ENCODE measurements at regions not wholly inside any gene's neighbourhood (a gene's known extent, or its start where the extent isn't known, plus 50 kb on each side); places are given as distances from the start of the nearest gene placed in this dataset.

DNA sequence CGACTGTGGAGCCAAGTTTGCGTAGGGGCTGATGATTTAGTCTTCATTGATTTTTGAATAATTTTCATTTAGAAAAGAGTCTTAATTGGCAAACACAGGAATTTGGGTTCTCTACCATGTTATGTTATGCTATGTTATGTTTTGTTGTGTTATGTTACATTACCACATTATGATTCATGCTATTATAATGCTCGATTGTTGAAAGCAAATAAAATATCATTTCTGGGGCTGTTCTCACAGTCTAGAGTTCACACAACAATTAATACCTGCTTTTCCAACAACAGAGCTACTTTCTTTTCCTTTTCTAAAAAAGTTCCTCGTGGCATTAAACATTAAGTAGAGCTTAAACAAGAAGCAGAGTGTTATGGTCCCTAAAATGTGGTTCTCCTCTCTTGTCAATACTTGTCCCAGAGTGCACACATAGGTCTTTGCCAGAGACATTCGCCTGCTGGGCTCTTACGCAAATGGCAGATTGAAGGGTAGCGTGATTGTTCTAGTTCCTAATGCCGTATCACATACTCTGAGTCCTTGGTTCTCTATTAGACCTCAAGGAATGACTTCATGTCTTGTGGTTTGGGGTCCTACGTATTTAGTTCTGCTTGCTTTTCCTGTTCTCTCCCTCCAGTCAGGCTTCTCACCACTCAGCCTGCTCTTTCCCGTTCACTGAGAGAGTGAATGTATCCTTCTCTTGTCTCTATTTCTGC, 370.3 kb downstream of the CD109 start:
- DNase-seq (ENCODE audit: extremely low spot score in 2 of 2) = no peak
- no peaks in the 10 kb centered on the region for H3K9me3 ChIP-seq
- H3K27me3 ChIP-seq = no peaks in the 10 kb centered on the region
- no peaks in the 10 kb centered on the region for H3K36me3 ChIP-seq
- intact Hi-C loops (cut with DNase I) = no loop called here
- H3K27ac ChIP-seq = no peak overlapping the region
- H3K4me3 ChIP-seq = no peak overlapping the region
- TF ChIP-seq POLR2AphosphoS5 (IDR thresholded peaks at IDR 0.05; ENCODE audit: insufficient read depth in 1 of 2, low read depth in 1 of 2) = no peak
- TF ChIP-seq POLR2A (IDR thresholded peaks at IDR 0.05) = no peak
- TF ChIP-seq, protein P1, sequence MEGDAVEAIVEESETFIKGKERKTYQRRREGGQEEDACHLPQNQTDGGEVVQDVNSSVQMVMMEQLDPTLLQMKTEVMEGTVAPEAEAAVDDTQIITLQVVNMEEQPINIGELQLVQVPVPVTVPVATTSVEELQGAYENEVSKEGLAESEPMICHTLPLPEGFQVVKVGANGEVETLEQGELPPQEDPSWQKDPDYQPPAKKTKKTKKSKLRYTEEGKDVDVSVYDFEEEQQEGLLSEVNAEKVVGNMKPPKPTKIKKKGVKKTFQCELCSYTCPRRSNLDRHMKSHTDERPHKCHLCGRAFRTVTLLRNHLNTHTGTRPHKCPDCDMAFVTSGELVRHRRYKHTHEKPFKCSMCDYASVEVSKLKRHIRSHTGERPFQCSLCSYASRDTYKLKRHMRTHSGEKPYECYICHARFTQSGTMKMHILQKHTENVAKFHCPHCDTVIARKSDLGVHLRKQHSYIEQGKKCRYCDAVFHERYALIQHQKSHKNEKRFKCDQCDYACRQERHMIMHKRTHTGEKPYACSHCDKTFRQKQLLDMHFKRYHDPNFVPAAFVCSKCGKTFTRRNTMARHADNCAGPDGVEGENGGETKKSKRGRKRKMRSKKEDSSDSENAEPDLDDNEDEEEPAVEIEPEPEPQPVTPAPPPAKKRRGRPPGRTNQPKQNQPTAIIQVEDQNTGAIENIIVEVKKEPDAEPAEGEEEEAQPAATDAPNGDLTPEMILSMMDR (IDR thresholded peaks at IDR 0.05) = no peak
- H3K4me1 ChIP-seq = no peaks in the 10 kb centered on the region

GRCh38 chr6:74065705-74066104, 369.7 kb downstream of the CD109 start:
- Histone ChIP-seq H3K27ac (no peak overlapping the region), H3K9me3 (no peaks in the 10 kb centered on the region), H3K4me1 (no peaks in the 10 kb centered on the region), H3K27me3 (no peaks in the 10 kb centered on the region), H3K4me3 (no peak overlapping the region), H3K36me3 (no peaks in the 10 kb centered on the region)
- intact Hi-C loops (cut with DNase I) = no loop called here
- TF ChIP-seq POLR2AphosphoS5 (IDR thresholded peaks at IDR 0.05; ENCODE audit: insufficient read depth in 1 of 2, low read depth in 1 of 2) = no peak
- TF ChIP-seq, protein P1 (IDR thresholded peaks at IDR 0.05) = no peak
- TF ChIP-seq POLR2A (IDR thresholded peaks at IDR 0.05) = no peak
- no peak for DNase-seq (ENCODE audit: extremely low spot score in 2 of 2)

- intact Hi-C loops (cut with DNase I) = no loop called here
- Histone ChIP-seq H3K27me3 (no peaks in the 10 kb centered on the region), H3K9me3 (no peaks in the 10 kb centered on the region), H3K36me3 (no peaks in the 10 kb centered on the region), H3K27ac (no peak overlapping the region), H3K4me1 (no peaks in the 10 kb centered on the region), H3K4me3 (no peak overlapping the region)
- TF ChIP-seq, protein P1 (IDR thresholded peaks at IDR 0.05) = no peak
- TF ChIP-seq POLR2AphosphoS5 (IDR thresholded peaks at IDR 0.05; ENCODE audit: insufficient read depth in 1 of 2, low read depth in 1 of 2) (no peak), POLR2A (IDR thresholded peaks at IDR 0.05) (no peak)
- no peak for DNase-seq (ENCODE audit: extremely low spot score in 2 of 2)
Observed at GRCh38 chr6:74063391-74063790, 367.4 kb downstream of the CD109 start.

DNA sequence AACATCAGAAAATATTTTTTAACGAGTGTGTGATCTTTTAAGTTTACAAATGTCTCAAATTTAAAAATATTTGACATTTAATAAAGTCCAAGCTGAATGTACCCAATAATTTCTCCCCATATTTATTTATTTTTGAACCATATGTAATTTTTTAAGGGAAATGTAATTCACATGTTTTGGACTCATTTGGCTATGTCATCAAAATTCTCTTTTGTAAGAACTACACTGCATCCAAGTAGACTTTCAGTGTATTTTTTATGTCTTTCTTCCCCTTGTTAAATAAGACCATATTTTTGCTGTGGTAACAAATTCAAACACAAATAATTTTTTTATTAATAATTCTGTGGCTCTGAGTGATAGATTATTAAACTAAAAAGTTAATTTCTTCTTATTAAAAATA, 365.2 kb downstream of the CD109 start:
- no peak overlapping the region for H3K27ac ChIP-seq
- H3K9me3 ChIP-seq = no peaks in the 10 kb centered on the region
- intact Hi-C loops (cut with DNase I) = no loop called here
- H3K4me1 ChIP-seq = no peaks in the 10 kb centered on the region
- H3K27me3 ChIP-seq = no peaks in the 10 kb centered on the region
- DNase-seq (ENCODE audit: extremely low spot score in 2 of 2) = no peak
- H3K36me3 ChIP-seq = no peaks in the 10 kb centered on the region
- no peak overlapping the region for H3K4me3 ChIP-seq
- TF ChIP-seq, protein P1 (IDR thresholded peaks at IDR 0.05) = no peak
- TF ChIP-seq POLR2AphosphoS5 (IDR thresholded peaks at IDR 0.05; ENCODE audit: insufficient read depth in 1 of 2, low read depth in 1 of 2) = no peak
- no peak for TF ChIP-seq POLR2A (IDR thresholded peaks at IDR 0.05)

- H3K9me3 ChIP-seq = no peaks in the 10 kb centered on the region
- H3K4me3 ChIP-seq = no peak overlapping the region
- TF ChIP-seq POLR2A (IDR thresholded peaks at IDR 0.05) (no peak), POLR2AphosphoS5 (IDR thresholded peaks at IDR 0.05; ENCODE audit: insufficient read depth in 1 of 2, low read depth in 1 of 2) (no peak)
- TF ChIP-seq, protein P1 (IDR thresholded peaks at IDR 0.05) = no peak
- H3K27me3 ChIP-seq = no peaks in the 10 kb centered on the region
- no peaks in the 10 kb centered on the region for H3K36me3 ChIP-seq
- intact Hi-C loops (cut with DNase I) = no loop called here
- no peak overlapping the region for H3K27ac ChIP-seq
- no peaks in the 10 kb centered on the region for H3K4me1 ChIP-seq
- no peak for DNase-seq (ENCODE audit: extremely low spot score in 2 of 2)
Observed at GRCh38 chr6:74060354-74060753, 364.4 kb downstream of the CD109 start.

Measured in vagina (tissue), 2 donors.